ENCODE measurements at regions not wholly inside any gene's neighbourhood (a gene's known extent, or its start where the extent isn't known, plus 50 kb on each side); places are given as distances from the start of the nearest gene placed in this dataset.

GRCh38 chr3:117656391-117656790 is 946.8 kb downstream of the TUSC7 start:
- DNase-seq (ENCODE audit: low read depth in 1 of 2, low spot score in 2 of 2) = no peak
- no peak overlapping the region for H4K8ac ChIP-seq (ENCODE audit: extremely low read depth, insufficient read depth, low read length)
- H2AFZ ChIP-seq (ENCODE audit: low read length) = no peak overlapping the region
- H3K23ac ChIP-seq (ENCODE audit: insufficient read length) = no peak overlapping the region
- no peak overlapping the region for H2BK20ac ChIP-seq (ENCODE audit: low read length)
- ChIA-PET CTCF (ENCODE audit: partially characterized antibody) (no interaction called here), POLR2A (ENCODE audit: partially characterized antibody) (no interaction called here)
- no peaks in the 10 kb centered on the region for H4K20me1 ChIP-seq (replicated peaks in 1 of 2; ENCODE audit: control insufficient read depth in 1 of 2, insufficient read depth in 2 of 2, low read length in 2 of 2)
- H3K14ac ChIP-seq (ENCODE audit: insufficient read length) = no peak overlapping the region
- no peak overlapping the region for H3K4me3 ChIP-seq (ENCODE audit: extremely low read depth in 1 of 4, insufficient read depth in 2 of 4, low read depth in 3 of 4, low read length in 4 of 4)
- no peak overlapping the region for H3K56ac ChIP-seq (replicated peaks; ENCODE audit: insufficient read length, low read depth, low read length)
- WGBS, 2 experiments (ENCODE audit: extremely low coverage in 1 of 2, insufficient coverage in 1 of 2, insufficient read length in 1 of 2, insufficient replicate concordance in 2 of 2, low coverage in 1 of 2, low lambda C conversion rate in 2 of 2, missing lambda C conversion rate in 1 of 2) = 78% methylated on average over 1 of the region's 1 CpG; no CpG with 5 or more reads in 1 of the 2 experiments
- H2BK12ac ChIP-seq (ENCODE audit: low read depth, low read length) = no peak overlapping the region
- no peaks in the 10 kb centered on the region for H3K79me1 ChIP-seq (ENCODE audit: low read depth, low read length)
- H3K27ac ChIP-seq (ENCODE audit: low read depth, low read length) = no peak overlapping the region
- FAIRE-seq = no peak
- no peak overlapping the region for H3K4me2 ChIP-seq (ENCODE audit: insufficient read depth in 1 of 2, low read depth in 2 of 2, low read length in 2 of 2)
- H2AK5ac ChIP-seq (ENCODE audit: low read depth, low read length) = no peak overlapping the region
- H3K79me2 ChIP-seq (ENCODE audit: control insufficient read depth in 1 of 2, insufficient read depth in 2 of 2, low read length in 2 of 2) = no peaks in the 10 kb centered on the region
- H3K27me3 ChIP-seq (replicated peaks in 1 of 4; ENCODE audit: control insufficient read depth in 3 of 4, extremely low read depth in 1 of 4, insufficient read depth in 3 of 4, low read length in 3 of 4) = no peaks in the 10 kb centered on the region
- no peak overlapping the region for H3K9ac ChIP-seq (replicated peaks in 1 of 4; ENCODE audit: extremely low read depth in 1 of 4, low read depth in 3 of 4, low read length in 3 of 4)
- H3K4ac ChIP-seq (replicated peaks; ENCODE audit: insufficient read length, low read depth, low read length) = no peak overlapping the region
- H3K9me3 ChIP-seq (ENCODE audit: insufficient read depth in 2 of 2, low read depth in 1 of 2, low read length in 1 of 2) = no peaks in the 10 kb centered on the region
- H4K5ac ChIP-seq (ENCODE audit: insufficient read length, low read depth, low read length) = no peak overlapping the region
- no peaks in the 10 kb centered on the region for H3K4me1 ChIP-seq (replicated peaks in 1 of 4; ENCODE audit: control insufficient read depth in 3 of 4, insufficient read depth in 4 of 4, low read length in 3 of 4)
- no peak overlapping the region for H3K18ac ChIP-seq (ENCODE audit: extremely low read depth, low read length)
- no peak for TF ChIP-seq BACH1 (IDR thresholded peaks at IDR 0.05; ENCODE audit: low read length)
- TF ChIP-seq KDM4A (IDR thresholded peaks at IDR 0.05; ENCODE audit: low read depth, low read length, severe bottlenecking) = no peak
- no peak for TF ChIP-seq RNF2 (IDR thresholded peaks at IDR 0.05; ENCODE audit: borderline replicate concordance, low read depth, low read length, missing control alignments, poor library complexity, severe bottlenecking)
- no peak for TF ChIP-seq ATF2 (IDR thresholded peaks at IDR 0.05; ENCODE audit: low read length)
- TF ChIP-seq ZNF274 (IDR thresholded peaks at IDR 0.05; ENCODE audit: borderline replicate concordance, extremely low read depth, low read length) = no peak
- no peak for TF ChIP-seq MAFK (IDR thresholded peaks at IDR 0.05; ENCODE audit: low read depth, low read length)
- TF ChIP-seq SP1 (IDR thresholded peaks at IDR 0.05; ENCODE audit: low read depth, low read length) = no peak
- TF ChIP-seq NRF1 (IDR thresholded peaks at IDR 0.05; ENCODE audit: low read depth, low read length) = no peak
- no peak for TF ChIP-seq CEBPB (IDR thresholded peaks at IDR 0.05; ENCODE audit: low read depth, low read length)
- no peak for TF ChIP-seq CREB1 (IDR thresholded peaks at IDR 0.05)
- H2BK5ac ChIP-seq (ENCODE audit: low read depth, low read length) = no peak overlapping the region
- H3K23me2 ChIP-seq (ENCODE audit: low read depth, low read length) = no peaks in the 10 kb centered on the region; the same call in 1 of the 2 replicates
- no peak overlapping the region for H2BK15ac ChIP-seq (ENCODE audit: low read length)
- no peak overlapping the region for H4K91ac ChIP-seq (replicated peaks; ENCODE audit: insufficient read length, low read length)
- no peaks in the 10 kb centered on the region for H3K36me3 ChIP-seq (ENCODE audit: control insufficient read depth in 2 of 4, insufficient read depth in 4 of 4, low read length in 3 of 4)
- no peak overlapping the region for H2BK120ac ChIP-seq (replicated peaks; ENCODE audit: low read depth, low read length)
